ENCODE measurements at regions not wholly inside any gene's neighbourhood (a gene's known extent, or its start where the extent isn't known, plus 50 kb on each side); places are given as distances from the start of the nearest gene placed in this dataset.
"Not testable (repeated sequence)": the region's sequence is repeated elsewhere in the genome, so short reads cannot be mapped to it uniquely, and the experiment has no call there.

DNA sequence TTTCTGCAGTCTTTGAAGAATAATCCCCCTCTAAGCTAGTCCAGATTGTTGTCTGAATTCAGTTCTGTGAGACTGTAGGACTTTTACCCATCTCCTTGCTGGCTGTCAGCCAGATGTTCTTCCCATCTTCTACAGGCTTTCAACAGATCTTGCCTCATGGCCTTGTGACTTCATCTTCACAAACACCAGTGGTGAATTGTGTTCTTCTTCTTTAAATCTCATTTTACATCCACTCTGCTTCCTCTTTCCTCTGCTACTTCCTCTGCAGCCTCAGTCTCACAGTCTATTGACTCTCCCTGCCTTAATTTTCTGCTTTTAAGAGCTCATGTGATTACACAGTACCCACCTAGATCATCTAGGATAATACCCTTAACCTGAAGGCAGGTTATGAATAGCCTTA, 859.0 kb upstream of the SLITRK1 start:
- no peak for DNase-seq (ENCODE audit: low read depth)

DNA sequence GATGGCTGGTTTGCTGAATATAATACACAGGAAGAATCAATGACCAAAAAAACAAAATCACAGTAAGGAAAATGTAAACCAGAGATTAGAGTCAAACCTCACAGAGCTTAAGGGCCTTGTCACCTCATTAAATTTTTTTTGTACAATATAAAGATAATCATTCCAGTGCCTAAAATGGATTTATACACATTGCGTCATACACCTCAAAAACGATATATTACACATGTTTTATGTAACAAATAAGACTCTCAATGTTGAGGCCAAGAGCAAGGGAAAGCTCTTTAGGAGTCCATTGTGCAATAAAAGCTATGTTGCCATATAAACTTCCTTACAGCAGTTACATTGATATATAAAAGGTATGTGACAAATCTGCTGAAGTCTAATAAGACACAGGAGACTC, 856.7 kb upstream of the SLITRK1 start:
- DNase-seq (ENCODE audit: low read depth) = no peak

DNA sequence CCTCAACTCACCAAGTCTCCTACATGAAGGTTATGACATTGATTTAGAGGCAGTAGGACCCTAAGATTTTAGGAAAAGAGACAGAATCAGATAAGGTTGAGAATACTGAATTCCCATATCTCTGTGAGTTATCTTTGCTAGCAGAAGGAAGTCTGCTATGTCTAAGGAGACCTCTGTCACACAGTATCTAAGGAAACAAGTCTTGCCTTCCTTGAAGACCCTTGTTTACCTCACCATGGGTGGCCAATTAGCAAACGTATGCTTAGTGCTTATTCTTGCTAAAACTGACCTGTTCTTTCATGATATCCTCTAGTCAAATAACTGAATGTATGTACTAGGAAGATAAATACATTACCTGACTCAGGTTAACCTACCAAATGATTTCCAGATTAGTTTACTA, 855.4 kb upstream of the SLITRK1 start:
- DNase-seq (ENCODE audit: low read depth) = no peak

DNA sequence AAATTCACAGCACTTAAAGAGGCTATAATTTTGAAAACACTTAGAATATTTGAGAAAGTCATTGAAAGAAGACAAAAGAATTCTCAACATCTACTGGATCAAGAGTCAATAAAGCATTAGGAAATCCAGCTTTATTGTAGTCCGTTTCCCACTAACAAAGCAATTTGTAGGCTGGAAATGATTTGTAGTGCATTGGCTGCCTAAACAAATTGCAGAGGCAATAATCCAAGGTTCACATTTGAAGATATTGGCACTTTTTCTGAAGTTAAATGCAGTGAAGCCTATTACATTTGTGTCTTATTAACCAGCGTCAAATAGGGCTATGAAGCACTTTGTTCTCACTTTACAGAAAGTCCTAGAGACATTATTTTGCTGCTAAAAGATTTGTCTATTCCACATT, 848.1 kb upstream of the SLITRK1 start:
- DNase-seq (ENCODE audit: low read depth) = no peak

DNA sequence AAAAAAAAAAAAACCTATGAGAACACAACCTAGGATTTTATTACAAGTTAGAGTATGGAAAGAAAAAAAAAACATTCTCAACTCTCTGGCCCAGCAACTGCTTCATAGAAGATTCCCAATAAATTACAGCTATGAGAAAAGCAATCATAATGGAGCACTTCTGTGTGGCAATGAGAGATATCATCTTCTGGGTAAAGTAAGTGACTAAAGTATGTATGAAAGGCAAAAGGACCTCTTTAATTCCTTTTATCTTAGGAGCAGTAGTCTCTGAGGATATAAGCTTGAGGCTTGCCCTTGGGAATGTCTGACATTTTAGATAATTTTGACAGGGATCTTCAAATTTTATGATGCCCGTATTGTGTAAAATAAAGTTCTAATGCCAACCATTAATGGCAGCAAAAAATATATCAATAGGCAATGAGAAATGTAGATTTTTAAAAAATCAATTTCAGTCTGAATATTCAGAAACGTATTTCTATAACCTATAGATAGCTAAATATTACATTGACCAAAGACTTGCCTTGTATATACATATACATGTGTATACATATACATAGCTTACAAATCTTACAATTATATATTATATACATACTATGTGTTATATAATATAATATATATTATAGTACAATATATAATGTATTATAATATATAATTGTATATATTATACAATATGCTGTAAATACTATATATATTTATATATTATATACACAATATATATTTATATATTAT, 823.9 kb upstream of the SLITRK1 start:
- no peak for DNase-seq (ENCODE audit: low read depth)

DNA sequence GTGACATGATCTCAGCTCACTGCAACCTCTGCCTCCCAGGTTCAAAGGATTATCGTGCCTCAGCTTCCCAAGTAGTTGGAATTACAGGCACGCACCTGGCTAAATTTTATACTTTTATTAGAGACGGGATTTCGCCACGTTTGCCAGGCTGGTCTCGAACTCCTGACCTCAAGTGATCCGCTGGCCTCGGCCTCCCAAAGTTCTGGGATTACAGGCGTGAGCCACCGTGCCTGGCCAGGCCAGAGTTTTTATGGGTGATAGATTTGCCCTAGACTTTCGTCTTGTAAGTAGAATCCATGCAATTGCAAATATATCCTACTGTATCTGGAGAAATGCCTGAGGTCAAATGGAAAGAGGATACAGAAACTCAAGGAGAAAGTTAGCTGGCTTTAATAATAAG, 819.9 kb upstream of the SLITRK1 start:
- DNase-seq (ENCODE audit: low read depth) = no peak

DNA sequence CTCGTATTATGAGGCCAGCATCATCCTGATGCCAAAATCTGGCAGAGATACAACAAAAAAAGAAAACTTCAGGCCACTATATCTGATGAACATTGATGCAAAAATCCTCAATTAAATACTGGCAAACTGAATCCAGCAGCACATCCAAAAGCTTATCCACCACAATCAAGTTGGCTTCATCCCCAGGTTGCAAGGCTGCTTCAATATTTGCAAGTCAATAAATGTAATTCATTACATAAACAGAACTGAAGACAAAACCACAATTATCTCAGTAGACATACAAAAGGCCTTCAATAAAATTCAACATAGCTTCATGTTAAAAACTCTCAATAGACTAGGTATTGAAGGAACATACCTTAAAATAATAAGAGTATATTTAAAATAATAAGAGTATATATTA, 815.3 kb upstream of the SLITRK1 start:
- not testable (repeated sequence) for DNase-seq (ENCODE audit: low read depth)

DNA sequence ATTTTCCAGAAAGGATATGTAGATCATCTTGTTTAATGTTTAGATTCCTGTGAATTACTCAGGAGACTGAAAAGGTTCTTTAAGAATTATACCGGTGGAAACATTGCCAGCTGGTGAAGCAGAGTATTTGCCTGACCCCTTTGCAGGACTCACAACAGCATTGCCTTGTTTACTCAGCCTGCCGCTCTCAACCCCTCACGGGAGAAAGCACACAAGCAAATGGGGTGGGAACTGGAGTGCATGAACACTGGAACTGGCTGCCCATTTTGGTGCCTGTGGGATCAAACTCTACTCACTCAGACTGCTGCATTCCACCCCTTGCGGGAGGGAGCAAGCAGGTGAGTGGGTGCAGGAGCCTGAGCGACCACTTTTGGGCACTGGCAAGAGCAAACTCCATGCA, 804.7 kb upstream of the SLITRK1 start:
- DNase-seq (ENCODE audit: low read depth) = no peak

DNA sequence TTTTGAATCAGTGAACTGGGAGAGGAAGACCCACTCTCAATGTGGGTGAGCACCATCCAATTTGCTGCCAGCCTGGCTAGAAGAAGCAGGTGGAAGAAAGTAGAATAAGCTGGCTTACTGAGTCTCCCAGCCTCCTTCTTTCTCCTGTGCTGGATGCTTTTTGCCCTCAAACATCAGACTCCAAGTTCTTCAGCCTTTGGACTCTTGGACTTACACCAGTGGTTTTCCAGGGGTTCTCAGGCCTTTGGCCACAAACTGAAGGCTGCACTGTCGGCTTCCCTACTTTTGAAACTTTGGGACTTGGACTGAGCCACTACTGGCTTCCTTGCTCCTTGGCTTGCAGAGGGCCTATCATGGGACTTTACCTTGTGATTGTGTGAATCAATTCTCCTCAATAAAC, 804.2 kb upstream of the SLITRK1 start:
- DNase-seq (ENCODE audit: low read depth) = no peak

DNA sequence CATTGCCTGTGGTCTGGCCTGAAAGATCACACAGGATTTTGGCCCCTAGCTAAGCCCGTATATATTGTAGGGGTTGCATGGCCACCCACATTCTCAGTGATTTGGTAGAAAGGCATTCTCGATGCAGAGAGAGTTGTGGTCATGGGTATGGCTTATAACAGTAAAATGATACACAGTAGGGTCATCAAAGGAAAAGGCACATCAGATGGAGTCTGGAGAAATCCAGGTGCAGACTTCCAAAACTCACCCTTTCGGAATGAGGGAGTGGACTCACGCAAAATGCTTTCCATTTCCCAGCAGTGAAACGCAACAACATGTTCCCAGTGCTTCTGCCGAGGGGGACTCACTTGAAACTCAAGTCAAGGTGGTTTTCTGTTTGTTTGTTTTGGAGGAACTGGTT, 802.5 kb upstream of the SLITRK1 start:
- no peak for DNase-seq (ENCODE audit: low read depth)

DNA sequence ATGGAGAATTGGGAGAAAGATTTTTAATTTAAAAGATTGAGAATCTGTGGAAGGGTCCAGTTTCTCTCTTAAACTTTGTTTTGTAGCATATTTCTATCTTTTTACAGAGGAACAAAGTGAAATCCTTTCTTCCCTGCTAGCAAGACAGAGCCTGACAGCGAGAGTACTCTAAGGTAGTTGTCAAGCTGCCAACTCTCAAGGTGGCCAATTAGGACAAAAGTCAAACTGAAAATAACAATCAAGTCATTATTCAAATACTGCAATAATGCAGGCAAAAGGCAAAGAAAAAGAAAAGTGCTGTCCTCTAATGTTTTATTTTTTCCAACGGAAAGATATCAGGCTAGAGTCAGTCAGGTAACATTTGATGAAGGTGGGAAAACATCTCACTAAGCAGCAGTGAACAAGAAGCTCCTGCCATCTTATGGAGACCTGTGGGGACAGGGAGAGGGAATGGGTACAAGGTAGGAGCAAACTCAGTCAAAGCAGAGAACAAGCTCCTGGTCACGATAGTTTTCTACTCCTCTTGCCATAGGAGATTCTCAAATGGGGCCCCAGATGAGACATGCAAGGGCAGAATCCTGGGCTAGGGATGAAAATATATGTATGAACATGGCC, 801.9 kb upstream of the SLITRK1 start:
- no peak for DNase-seq (ENCODE audit: low read depth)

DNA sequence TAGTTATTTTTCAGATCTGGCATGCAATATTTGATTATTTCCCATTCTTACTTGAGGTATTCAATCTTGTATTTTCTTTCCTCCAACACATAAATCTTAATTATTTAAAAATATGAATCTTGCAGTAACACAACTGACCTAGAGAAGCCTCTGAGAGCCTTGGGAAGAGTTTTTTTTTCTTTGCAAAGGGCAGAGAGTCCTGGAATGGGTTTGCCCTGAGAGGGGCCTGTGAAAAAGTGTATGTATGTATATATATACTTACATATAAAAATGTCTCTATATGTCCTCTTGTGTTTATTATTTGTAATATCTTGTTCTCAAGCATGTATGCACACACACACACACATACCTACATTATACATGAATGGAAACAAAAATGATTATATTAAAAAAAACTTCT, 801.2 kb upstream of the SLITRK1 start:
- no peak for DNase-seq (ENCODE audit: low read depth)

DNA sequence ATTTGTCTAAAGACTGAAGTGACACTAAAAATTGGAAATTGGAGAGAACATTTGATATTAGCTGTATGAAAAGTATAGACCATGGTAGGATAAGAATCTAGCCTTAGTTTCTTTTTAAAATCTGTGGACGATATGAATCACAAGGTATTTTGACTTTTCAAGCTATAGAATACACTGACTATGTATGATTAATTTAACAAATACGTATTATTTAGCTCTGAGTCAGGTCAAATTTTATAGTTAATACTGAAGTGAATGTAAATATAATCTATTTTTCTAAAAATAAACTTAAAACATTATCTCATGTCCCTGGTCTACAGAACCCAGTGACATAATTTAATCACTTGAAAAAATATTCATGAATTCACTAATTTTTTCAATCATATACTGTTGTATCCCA, 795.6 kb upstream of the SLITRK1 start:
- no peak for DNase-seq (ENCODE audit: low read depth)

DNA sequence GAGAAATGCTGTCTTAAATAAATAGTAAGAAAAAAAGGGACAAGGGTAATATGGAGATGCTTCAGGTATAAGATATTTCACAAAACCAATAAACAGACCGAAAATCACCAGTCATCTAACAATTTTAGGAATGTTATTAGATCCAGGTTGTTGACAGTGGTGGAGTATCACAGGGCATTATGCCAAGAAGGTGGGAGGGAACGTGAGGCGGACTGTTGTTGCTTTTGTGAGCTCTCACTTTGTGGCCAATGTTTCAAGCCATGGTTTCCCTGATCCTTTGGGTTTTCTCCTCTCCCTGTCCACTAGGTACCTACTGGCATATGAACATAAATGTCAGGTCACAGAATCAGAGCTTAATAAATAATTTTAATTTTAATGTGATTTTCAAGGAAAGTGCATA, 790.3 kb upstream of the SLITRK1 start:
- no peak for DNase-seq (ENCODE audit: low read depth)

DNA sequence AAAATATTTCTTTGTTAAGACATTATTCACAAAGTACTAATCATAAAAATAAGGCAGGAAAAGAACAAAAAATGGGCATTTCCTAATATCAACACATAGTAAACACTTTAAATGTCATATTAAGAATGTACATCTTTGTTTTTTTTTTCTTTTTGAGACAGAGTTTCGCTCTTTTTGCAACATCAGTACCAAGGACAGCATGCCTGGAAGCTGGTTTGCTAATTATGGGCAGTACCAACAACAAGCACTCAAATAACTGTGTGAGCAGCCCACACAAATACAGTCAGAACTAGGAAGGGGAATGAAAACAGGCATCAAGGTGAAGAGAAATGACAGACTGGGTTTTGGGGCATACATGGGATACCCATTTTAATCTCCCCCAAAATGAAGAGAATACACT, 788.0 kb upstream of the SLITRK1 start:
- DNase-seq (ENCODE audit: low read depth) = no peak

DNA sequence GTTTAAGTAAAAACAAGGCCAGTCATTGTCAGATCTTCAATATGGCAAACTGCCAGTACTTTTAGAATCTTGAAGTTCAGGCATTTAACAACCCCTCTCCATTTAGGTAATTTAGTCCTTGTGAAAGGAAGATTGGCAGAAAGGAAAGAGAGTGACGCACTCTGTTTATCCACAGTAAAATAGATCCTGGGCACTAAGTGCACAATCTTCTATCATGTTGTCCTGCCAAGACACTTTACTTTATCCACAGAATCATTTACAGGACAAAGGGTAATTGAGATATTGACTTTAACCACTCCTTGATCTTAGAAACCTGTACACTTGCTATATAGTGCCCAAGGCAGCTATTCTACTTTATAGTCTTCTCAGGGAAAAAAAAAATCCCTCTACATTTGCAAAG, 786.4 kb upstream of the SLITRK1 start:
- DNase-seq (ENCODE audit: low read depth) = no peak

DNA sequence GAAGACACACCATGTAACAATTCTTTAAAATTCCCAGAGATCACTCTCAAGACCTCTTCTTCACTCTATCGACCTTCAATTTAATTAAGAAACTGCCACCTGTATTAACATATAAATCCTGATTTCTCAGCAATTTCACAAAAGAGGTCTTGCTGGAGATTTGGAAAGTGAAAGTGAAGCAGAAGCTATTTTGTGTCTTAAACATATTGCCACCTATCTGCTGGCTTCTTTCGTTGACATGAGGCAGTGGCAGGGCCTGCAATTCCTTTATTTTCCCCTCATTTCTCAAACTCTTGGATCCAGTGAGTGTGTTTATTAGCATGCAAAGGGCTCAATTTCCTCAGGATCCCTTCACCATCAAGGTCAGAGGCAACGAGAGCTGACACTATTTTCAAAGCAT, 780.2 kb upstream of the SLITRK1 start:
- DNase-seq (ENCODE audit: low read depth) = no peak

DNA sequence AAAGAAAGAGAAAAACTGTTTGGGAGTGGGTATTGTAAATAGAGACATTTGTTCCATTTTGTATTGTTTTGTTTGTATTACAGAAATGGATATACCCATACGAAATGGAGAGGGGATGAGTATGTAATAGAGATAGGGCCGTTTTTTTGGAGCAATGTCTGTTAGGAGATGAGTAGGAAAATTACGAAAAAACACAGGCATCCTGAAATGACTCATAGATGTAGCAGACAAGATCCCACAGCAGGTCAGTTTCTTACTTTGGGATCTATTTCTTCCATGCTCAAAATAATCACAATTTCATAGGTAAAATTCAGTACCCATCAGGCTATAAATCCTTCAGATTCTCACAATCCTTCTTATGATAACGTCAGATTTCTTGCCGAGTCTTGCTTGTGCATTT, 779.4 kb upstream of the SLITRK1 start:
- DNase-seq (ENCODE audit: low read depth) = no peak

DNA sequence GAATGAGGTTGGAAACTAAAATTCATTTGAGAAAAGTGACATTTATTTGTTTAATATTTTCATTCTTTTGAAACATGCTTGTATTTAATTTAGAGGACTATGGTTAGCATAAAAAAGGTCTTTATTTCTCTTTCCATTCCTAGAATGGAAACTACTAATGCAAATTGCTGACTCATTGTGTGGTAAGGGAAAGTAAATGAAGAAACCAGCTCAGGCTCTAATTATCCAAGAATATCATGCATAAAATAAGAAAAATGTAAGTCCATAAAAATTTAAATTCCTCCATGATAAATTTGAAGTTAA, 777.0 kb upstream of the SLITRK1 start:
- DNase-seq (ENCODE audit: low read depth) = no peak

DNA sequence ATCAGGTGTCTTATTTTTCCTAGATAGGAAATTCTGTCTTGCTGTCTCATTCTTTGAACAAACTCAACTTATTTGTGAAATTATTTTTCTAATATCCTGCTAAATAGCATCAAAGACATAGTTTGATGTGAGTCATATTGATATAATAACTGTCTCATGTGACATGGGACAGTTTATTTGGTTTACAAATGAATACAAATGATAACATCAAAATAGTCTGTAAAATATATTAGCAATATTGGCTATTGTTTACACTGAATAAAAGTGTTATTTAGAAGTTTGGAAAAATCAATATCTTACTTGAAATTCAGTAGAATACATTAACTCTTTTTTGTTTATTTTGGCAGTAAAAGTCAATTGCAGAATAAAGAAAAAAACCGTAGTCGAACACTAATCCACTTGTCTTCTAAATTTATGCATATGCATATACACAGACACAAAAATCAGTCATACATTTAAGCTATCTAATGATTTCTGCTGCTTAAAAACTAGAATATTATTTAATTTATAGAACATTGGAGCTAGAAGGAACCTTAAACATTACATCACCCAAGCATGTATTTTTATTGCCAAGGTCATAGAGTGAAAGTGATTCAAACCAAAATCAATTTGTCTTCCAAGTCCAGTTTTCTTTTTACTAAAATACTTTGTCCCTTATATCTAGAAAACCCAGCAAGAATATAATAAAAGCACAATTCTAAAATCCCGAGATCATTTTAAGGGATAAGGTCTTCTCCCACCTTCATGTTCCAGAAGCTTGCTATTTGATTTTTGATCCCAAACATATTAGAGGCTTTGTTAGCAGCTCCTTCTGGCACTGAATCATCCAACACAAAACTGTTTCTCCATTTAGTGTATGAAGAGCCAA, 776.5 kb upstream of the SLITRK1 start:
- DNase-seq (ENCODE audit: low read depth) = no peak

DNA sequence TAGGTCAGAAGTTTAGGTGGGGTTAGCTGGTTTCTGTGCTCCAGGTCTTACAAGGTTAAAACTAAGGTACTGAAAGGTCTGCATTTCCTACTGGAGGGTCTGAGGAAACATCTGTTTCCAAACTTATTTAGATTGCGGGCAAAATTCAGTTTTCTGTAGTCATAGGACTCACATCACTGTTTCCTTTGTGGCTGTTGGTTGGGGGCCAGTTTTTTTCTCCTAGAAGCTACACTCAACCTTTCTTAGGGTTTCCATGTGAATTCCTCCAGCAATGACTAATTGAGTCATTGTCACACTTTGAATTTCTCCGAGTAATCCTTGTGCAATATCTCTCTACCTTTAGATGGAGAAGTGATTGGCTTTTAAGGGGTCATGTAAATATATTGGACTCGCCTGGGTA, 773.4 kb upstream of the SLITRK1 start:
- DNase-seq (ENCODE audit: low read depth) = no peak

DNA sequence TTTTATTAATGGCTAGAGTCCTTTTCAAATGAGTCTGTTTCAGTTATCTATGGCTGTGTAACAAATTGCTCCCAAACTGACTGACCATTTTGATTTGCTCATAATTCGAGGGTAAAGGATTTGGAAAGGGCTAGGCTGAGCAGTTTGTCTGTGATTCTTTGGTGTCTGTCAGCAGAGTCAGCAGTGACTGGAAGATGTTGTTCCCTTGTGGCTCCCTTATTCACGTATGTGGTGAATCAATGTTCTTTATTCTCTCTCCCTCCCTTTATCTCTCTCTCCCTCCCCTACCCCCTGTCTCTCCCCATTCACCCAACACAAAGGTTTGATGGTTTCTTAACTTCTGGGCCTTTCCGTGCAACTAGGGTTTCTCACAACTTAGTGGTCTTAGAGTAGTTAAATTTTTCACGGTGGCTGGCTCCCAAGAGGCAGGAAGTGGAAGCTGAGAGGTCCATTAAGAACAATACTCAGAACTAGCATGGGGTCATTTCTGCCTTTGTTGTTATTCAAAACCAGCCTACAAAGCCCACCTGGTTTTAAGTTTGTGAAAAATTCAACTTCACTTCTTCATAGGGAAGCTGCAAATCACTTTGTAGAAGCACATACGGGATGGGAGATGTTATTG, 772.5 kb upstream of the SLITRK1 start:
- no peak for DNase-seq (ENCODE audit: low read depth)

DNA sequence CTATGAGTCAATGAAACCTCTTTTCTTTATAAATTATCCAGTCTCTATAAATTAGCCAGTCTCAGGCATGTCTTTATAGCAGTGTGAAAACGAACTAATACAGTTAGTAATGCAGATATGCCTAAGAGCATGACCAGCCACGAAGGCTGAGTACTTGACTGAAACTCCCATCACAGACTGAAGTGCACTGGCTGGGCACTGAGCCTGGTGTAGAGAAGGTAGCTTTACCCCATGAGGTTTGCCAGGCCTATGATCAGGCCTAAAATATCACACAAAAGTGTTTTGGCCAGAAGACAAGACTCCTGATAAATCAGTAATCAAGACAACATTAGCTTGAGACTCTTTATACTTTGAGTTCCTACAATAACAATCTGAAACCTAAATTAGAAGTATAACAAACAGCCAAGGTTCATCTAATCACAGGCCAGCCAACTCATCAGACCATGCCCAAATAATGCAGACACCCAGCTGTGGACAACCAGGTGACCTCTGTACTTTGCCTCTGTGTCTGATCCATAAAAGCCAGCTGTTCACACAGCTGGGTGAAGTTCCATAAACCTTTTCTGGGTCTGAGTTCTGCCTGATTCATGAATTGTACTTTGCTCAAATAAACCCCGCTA, 771.8 kb upstream of the SLITRK1 start:
- DNase-seq (ENCODE audit: low read depth) = no peak
